DMS114 treated with DMSO at 0.1 percent for 48 hours (cell line): ENCODE measurements at regions not wholly inside any gene's neighbourhood (a gene's known extent, or its start where the extent isn't known, plus 50 kb on each side); places are given as distances from the start of the nearest gene placed in this dataset.

ENCODE experiments used
- DNase-seq: peaks from one replicate; lab custom pipeline; 2025; ENCODE audit not compliant: unreplicated experiment; lab: John Stamatoyannopoulos, UW

- DNase-seq = no peak
These were observed 729.0 kb downstream of the RFPL4B start for GRCh38 chr6:113076116-113076515.

- DNase-seq = no peak
These were observed 729.7 kb downstream of the RFPL4B start for GRCh38 chr6:113076816-113077215.

GRCh38 chr6:113077794-113078193, 730.7 kb downstream of the RFPL4B start:
- DNase-seq = no peak

DNA sequence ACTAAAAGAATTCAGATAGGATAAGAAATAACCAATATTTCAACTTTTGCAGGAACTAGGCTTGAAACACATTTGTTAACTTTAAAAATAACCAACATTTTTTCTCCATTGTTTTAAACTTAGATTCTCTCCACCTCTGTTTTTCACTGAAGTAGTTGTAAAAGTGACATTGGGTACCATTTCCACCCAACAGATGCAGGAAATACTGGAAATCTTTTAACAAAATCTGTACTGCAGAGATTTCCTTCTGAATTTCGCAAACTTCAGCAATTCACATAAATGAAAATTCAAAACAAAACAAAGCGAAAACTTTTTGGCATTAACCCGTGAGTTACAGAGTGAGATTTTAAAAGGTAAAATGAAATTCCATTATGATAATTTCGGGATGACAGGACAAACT, 731.7 kb downstream of the RFPL4B start:
- no peak for DNase-seq

GRCh38 chr6:113082745-113083144, 735.6 kb downstream of the RFPL4B start:
- DNase-seq = no peak

DNA sequence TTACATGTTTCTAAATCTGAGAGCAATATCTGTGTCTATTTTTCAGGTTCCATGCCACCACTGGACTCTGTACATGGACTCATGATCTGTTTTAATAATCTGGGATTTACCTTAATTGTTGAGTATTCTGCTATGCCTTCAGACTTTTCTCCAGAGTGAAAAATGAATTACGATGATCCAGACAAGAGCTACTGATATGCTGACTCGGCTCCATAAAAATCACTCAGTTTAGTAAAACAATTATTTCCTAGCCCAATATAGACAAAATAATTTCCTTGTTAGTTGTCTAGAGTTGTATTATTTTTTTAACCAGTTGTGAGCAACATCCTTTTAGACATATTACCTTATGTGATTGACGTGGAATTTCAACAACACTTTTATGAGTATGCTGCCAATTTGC, 736.8 kb downstream of the RFPL4B start:
- no peak for DNase-seq

DNA sequence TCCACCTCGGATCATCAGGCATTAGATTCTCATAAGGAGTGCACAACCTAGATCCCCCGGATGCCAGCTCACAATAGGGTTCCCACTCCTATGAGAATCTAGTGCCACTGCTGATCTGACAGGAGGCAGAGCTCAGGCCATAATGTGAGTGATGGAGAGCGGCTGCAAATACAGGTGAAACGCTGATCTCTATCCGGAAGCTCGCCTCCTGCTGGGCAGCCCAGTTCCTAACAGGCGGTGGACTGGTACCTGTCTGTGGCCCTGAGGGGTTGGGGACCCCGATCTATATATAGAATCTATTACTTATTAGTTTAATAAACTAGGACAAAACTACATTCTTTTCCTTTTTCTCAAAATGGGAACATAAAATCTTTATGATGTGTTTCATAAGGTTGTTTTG, 741.9 kb downstream of the RFPL4B start:
- no peak for DNase-seq

- DNase-seq = no peak
These were observed 745.7 kb downstream of the RFPL4B start for GRCh38 chr6:113092795-113093194.

DNA sequence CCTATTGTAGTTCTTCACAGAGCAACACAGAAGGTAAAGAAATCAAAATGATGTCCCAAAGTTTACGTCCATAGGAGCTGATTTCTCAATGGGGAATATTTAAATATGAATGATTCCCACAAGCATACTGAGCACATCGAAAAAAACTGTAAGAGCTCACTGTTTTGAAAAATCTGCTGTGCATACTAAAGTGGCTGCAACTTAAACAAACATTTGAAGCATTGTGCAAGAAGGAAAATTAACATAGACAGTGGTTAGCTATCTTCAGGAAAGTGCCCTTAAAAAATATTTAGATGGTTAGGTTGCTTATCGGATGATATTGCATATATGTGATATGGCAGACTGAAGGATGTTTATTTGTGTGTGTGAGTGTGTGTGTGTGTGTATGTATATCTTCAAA, 747.6 kb downstream of the RFPL4B start:
- DNase-seq = no peak

DNA sequence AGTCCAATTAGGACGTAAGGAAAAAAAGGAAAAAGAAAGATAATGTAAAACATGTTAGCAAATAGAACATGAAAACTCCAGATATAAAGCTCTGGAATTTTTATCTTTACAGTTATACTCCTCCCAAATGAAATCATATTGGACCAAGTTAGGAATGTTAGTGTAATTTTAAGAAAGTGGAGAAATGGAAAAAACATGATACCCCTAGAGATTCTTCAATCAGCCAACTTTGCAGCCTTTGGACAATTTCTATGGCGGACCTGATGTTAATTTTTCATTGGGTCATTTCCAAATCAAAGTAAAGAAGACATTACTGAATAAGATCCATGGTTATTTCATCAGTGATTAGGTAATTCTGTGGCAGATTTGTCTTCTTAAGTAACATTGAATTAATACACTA, 748.7 kb downstream of the RFPL4B start:
- no peak for DNase-seq

DNA sequence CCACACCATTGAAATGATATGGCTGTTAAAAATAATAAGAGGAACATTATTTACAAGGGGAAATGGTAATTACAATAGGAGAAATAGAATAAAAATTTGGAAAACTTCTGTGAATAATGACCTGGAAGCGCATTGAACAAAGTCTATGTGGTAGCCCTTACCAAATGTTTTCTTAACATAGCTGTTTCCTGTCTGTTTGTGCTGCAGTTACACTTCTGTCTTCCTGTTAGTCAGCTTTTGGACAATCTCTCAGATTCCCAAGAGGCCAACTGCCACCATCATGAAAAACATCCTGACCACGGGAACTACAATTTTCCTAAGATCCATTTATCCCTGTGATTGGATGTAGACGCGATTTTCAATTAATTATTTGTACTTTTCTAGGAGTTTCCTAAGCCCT, 754.4 kb upstream of the MARCKS start:
- no peak for DNase-seq

- DNase-seq = no peak
These were observed 753.3 kb upstream of the MARCKS start for GRCh38 chr6:113103634-113104361.

- DNase-seq = no peak
These were observed 752.6 kb upstream of the MARCKS start for GRCh38 chr6:113104541-113104940.

- DNase-seq = no peak
These were observed 752.2 kb upstream of the MARCKS start for GRCh38 chr6:113104951-113105350.

DNA sequence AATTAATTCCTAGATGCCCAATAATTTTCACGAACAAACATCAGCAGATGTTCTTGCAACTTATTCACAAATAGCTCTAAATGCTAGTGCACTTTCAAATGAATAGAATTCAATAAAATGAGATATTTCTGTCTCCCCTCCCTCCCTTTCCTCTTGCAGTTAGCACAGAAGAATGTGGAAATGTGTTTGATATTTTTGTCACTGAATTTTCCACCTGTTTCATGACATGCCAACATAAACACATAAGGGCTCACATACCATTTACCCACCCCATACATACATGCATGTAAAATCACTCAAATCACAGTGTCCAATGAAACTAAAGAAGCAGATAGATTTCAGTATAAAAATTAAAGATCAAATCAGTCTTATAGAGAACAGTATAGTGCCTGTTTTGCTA, 746.9 kb upstream of the MARCKS start:
- DNase-seq = no peak

- no peak for DNase-seq
These were observed 745.6 kb upstream of the MARCKS start for GRCh38 chr6:113111550-113111949.

- no peak for DNase-seq
These were observed 745.1 kb upstream of the MARCKS start for GRCh38 chr6:113112086-113112485.

- no peak for DNase-seq
These were observed 741.9 kb upstream of the MARCKS start for GRCh38 chr6:113115196-113115595.

- DNase-seq = no peak
These were observed 736.9 kb upstream of the MARCKS start for GRCh38 chr6:113120224-113120581.

DNA sequence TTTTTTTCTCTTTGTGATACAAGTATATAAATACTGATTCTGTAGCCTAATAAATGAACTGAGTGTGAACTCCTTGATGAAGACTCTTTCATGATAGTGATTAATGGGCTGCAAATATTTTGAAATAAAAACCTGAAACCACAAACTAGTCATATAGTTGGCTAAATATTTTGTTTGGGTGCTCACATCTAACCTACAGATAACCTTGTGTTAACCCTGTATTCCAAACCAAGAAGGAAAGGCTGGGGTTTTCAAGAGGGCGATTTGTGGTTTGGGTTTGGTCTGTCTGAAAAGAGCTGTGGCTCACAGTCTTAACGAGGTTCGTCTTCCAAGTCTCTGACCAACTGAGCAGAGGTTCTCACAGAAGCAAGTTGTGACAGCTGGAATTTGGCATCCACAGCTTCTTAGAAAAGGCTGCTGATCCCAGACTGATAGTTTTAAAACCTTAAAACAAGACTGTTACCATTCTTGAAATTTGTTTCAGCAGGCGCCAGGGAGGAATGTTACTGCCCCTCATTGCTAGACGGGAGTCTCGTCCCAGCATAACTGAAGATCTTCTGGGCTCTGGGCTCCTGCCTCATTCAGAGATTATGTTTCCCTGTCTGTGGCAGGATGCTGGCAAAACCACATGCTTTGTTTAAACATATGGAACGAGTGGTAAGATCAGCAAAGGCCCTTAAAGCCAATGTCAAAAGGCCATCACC, 736.4 kb upstream of the MARCKS start:
- DNase-seq = no peak

GRCh38 chr6:113121571-113121970, 735.6 kb upstream of the MARCKS start:
- DNase-seq = no peak

DNA sequence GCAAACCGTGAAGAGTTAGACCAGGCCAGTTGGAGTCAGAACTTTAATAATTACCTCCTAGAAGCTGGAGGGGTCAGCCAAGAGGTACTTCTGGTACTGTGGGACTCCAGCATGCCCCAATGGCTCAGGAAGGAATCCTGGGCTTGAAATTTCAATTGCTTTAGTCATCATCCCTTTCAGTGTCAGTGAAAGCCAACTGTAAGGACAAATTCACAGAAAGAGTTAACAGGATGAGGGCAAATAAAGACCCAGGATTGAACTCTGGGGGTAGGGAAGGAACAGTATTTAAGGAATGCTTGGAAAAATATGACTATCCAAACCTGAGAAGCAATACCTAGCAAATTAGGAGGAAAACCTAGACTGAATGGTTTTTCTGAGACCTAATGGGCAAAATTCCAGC, 735.1 kb upstream of the MARCKS start:
- DNase-seq = no peak

DNA sequence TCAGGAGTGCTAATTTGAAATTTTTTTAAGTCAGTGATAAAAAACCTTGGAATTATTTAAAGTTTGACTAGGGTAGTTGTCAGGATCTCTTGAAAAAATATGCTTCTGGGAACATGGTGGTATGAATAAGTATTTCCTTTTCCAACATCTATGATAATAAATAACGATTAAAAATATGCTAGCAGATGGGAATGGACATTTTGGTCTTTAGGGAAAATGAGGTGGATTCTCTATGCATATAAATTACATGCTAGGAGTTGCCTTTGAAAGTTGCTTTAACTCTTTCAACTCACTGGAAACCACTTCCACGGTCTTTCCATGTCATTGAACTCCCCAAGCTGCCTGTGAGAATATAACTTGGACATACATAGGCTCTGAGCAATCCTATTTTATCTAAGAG, 731.5 kb upstream of the MARCKS start:
- no peak for DNase-seq
